OCI-LY7 (cell line): ENCODE measurements at regions not wholly inside any gene's neighbourhood (a gene's known extent, or its start where the extent isn't known, plus 50 kb on each side); places are given as distances from the start of the nearest gene placed in this dataset.
A peak's percentile ranks its signal among the peaks of the same experiment; 100 is the strongest.

Source experiments
- BruUV-seq: library from RNA; stranded (reverse); fragments of 400-500 nt; replicated peaks from 2 replicates; lab custom pipeline; 2021; lab: Mats Ljungman, UMichigan
- CTCF ChIA-PET: fragments of 300-600 bp; sonication (Branson Sonifier 250); formaldehyde crosslinking; loops from one replicate; lab custom pipeline; 2022; ENCODE audit warnings: antibody characterized with exemption; ENCODE audit not compliant: unreplicated experiment; lab: Charles Lee
- POLR2A ChIA-PET: fragments of 300-600 bp; sonication (Branson Sonifier 250); formaldehyde crosslinking; loops from one replicate; lab custom pipeline; 2022; ENCODE audit warnings: antibody characterized with exemption; lab: Charles Lee
- DNase-seq: peaks from one replicate; pipeline ENCODE4 v3.0.0-alpha.2; 2015; ENCODE audit warnings: low spot score
- H2AFZ ChIP-seq: fragments of 200-600 bp; sonication (generic), shearing (Covaris generic); 2 replicates; pipeline ENCODE4 v1.6.1; 2014; ENCODE audit warnings: mild to moderate bottlenecking, antibody characterized with exemption, low read length, moderate library complexity
- H3K27ac ChIP-seq: fragments of 200-600 bp; sonication (generic); 2 replicates; pipeline ENCODE4 v1.5.1; 2014; ENCODE audit warnings: mixed run types, low read depth, mild to moderate bottlenecking, moderate library complexity, low read length, inconsistent platforms; ENCODE audit not compliant: poor library complexity, severe bottlenecking
- H3K36me3 ChIP-seq: fragments of 200-600 bp; sonication (generic); 2 replicates; pipeline ENCODE4 v1.6.1; 2014; ENCODE audit warnings: mild to moderate bottlenecking, antibody characterized with exemption, low read length, moderate library complexity, mixed read lengths; ENCODE audit not compliant: insufficient read depth
- H3K4me1 ChIP-seq: fragments of 200-600 bp; sonication (generic); 2 replicates; pipeline ENCODE4 v1.5.1; 2014; ENCODE audit warnings: mild to moderate bottlenecking, low read length; ENCODE audit not compliant: insufficient read depth, poor library complexity, severe bottlenecking
- H3K4me2 ChIP-seq: fragments of 200-600 bp; sonication (generic); 2 replicates; pipeline ENCODE4 v1.6.1; 2014; ENCODE audit warnings: mild to moderate bottlenecking, low read length
- H3K4me3 ChIP-seq: fragments of 200-600 bp; sonication (generic); 2 replicates; pipeline ENCODE4 v1.5.1; 2014; ENCODE audit warnings: mild to moderate bottlenecking, low read depth, low read length; ENCODE audit not compliant: poor library complexity, severe bottlenecking
- H3K79me2 ChIP-seq: fragments of 200-600 bp; sonication (generic); 2 replicates; pipeline ENCODE4 v1.6.1; 2016; ENCODE audit warnings: low read depth, mild to moderate bottlenecking, low read length, moderate library complexity, mixed read lengths; ENCODE audit not compliant: insufficient read depth
- H3K9me2 ChIP-seq: fragments of 200-600 bp; sonication (generic); 2 replicates; pipeline ENCODE4 v1.6.1; 2016; ENCODE audit warnings: mild to moderate bottlenecking, low read length, mixed read lengths; ENCODE audit not compliant: insufficient read depth
- H3K9me3 ChIP-seq: fragments of 200-600 bp; sonication (generic); 2 replicates; pipeline ENCODE4 v1.6.1; 2014; ENCODE audit warnings: mild to moderate bottlenecking, mixed run types, low read length, mixed read lengths
- H4K20me1 ChIP-seq: fragments of 200-600 bp; sonication (generic); 2 replicates; pipeline ENCODE4 v1.6.1; 2014; ENCODE audit warnings: mild to moderate bottlenecking, antibody characterized with exemption, low read length, moderate library complexity, mixed read lengths; ENCODE audit not compliant: insufficient read depth
- CTCF ChIP-seq: fragments of 200-600 bp; sonication (generic); conservative IDR thresholded peaks from 2 replicates; pipeline ENCODE4 v1.5.1; 2014; ENCODE audit warnings: mild to moderate bottlenecking, antibody characterized with exemption, low read length, moderate library complexity, mixed read lengths
- EZH2phosphoT487 ChIP-seq: fragments of 200-600 bp; sonication (generic); IDR thresholded peaks from 2 replicates; pipeline ENCODE4 v1.6.1; 2018; ENCODE audit warnings: low read depth, borderline replicate concordance, mild to moderate bottlenecking, mixed run types, antibody characterized with exemption, low read length, moderate library complexity, mixed read lengths
- intact Hi-C: fragments of 100-400 bp; cut with micrococcal nuclease; formaldehyde crosslinking; loops from one replicate; pipeline ENCODE4 v1.10.0; 2022; ENCODE audit not compliant: unreplicated experiment

- BruUV-seq = no TSS peak
- intact Hi-C loops = no loop called here
- ChIA-PET CTCF (no interaction called here), POLR2A (interaction anchor here (0.7 kb wide), 1 partner anchor 26 kb away, joined by 3 read pairs; no protein-coding TSS in a partner anchor)
- Histone ChIP-seq H3K36me3 (no peaks in the 10 kb centered on the region), H3K4me1 (no peaks in the 10 kb centered on the region), H2AFZ (no peak overlapping the region), H3K9me3 (no peaks in the 10 kb centered on the region), H4K20me1 (no peaks in the 10 kb centered on the region), H3K27ac (no peak overlapping the region), H3K4me3 (no peak overlapping the region), H3K9me2 (no peaks in the 10 kb centered on the region), H3K79me2 (no peaks in the 10 kb centered on the region), H3K4me2 (no peak overlapping the region)
- TF ChIP-seq EZH2phosphoT487 (no peak), CTCF (no peak)
- no peak for DNase-seq
Observed at GRCh38 chrX:15151267-15152186, 118.4 kb downstream of the ASB9 start.

DNA sequence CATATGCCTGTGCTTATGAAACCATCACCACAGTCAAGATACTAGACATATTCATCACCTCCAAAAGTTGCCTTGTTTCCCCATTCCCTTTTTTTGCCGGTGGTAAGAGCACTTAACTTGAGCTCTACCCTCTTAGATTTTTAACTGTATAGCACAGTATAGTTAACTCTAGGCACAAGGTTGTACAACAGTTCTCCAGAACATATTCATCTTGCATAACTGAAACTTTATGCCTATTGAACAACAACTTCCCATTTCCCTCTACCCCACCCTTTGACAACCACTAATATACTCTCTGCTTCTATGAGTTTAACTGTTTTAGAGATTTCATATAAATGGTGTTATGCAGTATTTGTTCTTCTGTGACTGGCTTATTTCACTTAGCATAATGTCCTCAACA lies 119.3 kb downstream of the ASB9 start:
- POLR2A ChIA-PET = no interaction called here
- no TSS peak for BruUV-seq
- CTCF ChIA-PET = no interaction called here
- H3K36me3 ChIP-seq = no peaks in the 10 kb centered on the region
- H3K4me2 ChIP-seq = no peak overlapping the region
- H3K79me2 ChIP-seq = no peaks in the 10 kb centered on the region
- no peak overlapping the region for H3K4me3 ChIP-seq
- no peaks in the 10 kb centered on the region for H3K9me3 ChIP-seq
- no peaks in the 10 kb centered on the region for H4K20me1 ChIP-seq
- H3K9me2 ChIP-seq = no peaks in the 10 kb centered on the region
- intact Hi-C loops = no loop called here
- no peak for DNase-seq
- H2AFZ ChIP-seq = no peak overlapping the region
- no peaks in the 10 kb centered on the region for H3K4me1 ChIP-seq
- H3K27ac ChIP-seq = no peak overlapping the region
- TF ChIP-seq CTCF (no peak), EZH2phosphoT487 (no peak)

- POLR2A ChIA-PET = no interaction called here
- no peaks in the 10 kb centered on the region for H3K36me3 ChIP-seq
- H3K4me3 ChIP-seq = no peak overlapping the region
- H2AFZ ChIP-seq = no peak overlapping the region
- TF ChIP-seq EZH2phosphoT487 (no peak), CTCF (peak; percentile 73)
- H3K4me2 ChIP-seq = no peak overlapping the region
- intact Hi-C loops = loop anchor here (10.0 kb wide), 1 partner anchor 1112 kb away; no protein-coding TSS in a partner anchor
- DNase-seq = peak; percentile 12
- H3K4me1 ChIP-seq = no peaks in the 10 kb centered on the region
- no peaks in the 10 kb centered on the region for H3K9me2 ChIP-seq
- CTCF ChIA-PET = no interaction called here
- no peaks in the 10 kb centered on the region for H3K79me2 ChIP-seq
- H4K20me1 ChIP-seq = no peaks in the 10 kb centered on the region
- no TSS peak for BruUV-seq
- H3K9me3 ChIP-seq = no peaks in the 10 kb centered on the region
- no peak overlapping the region for H3K27ac ChIP-seq
Observed at GRCh38 chrX:15146515-15146914, 123.4 kb downstream of the ASB9 start.
